Neural cell (in vitro differentiated cells): ENCODE measurements at regions not wholly inside any gene's neighbourhood (a gene's known extent, or its start where the extent isn't known, plus 50 kb on each side); places are given as distances from the start of the nearest gene placed in this dataset.

ENCODE experiments used
- EZH2 ChIP-seq: fragments of 200-600, 300-800 bp; shearing (Covaris generic), sonication (generic); IDR thresholded peaks from 2 replicates; pipeline ENCODE4 v1.6.1; 2014; ENCODE audit warnings: antibody characterized with exemption, low read length, borderline replicate concordance, mild to moderate bottlenecking; ENCODE audit not compliant: insufficient read depth, poor library complexity, severe bottlenecking
- MXI1 ChIP-seq: fragments of 450-650 bp; conservative IDR thresholded peaks from 2 replicates; pipeline ENCODE4 v1.6.1; 2014; ENCODE audit warnings: antibody characterized with exemption, mild to moderate bottlenecking; ENCODE audit not compliant: poor library complexity, severe bottlenecking
- POLR2AphosphoS5 ChIP-seq: IDR thresholded peaks from 2 replicates; pipeline ENCODE4 v1.6.1; 2012
- TF ChIP-seq, protein P1 (sequence below): fragments of 450-650 bp; IDR thresholded peaks from 2 replicates; pipeline ENCODE4 v1.5.1; 2014; ENCODE audit warnings: antibody characterized with exemption, mild to moderate bottlenecking, moderate library complexity; ENCODE audit not compliant: poor library complexity, severe bottlenecking
- TF ChIP-seq, protein P2 (sequence below): IDR thresholded peaks from 2 replicates; pipeline ENCODE4 v1.6.1; 2012; ENCODE audit warnings: borderline replicate concordance

DNA sequence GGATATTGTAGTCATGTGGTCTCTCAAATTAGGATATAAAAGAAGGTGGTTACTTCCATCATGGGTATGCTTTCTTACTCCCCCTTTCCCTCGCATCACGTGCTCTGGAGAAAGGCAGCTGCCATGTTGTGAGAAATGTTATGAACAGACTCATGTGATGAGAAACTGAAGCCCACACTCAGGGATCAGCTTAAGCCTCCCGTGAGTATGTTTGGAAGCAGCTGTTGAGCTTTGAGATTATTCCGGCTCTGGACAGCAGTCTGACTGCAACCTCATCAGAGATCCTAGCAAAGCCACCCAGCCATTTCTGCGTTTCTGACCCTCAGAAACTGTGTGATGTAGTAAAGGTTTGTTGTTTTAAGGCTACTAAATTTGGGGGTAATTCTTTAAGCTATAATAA is 700.1 kb downstream of the ADCYAP1 start:
- TF ChIP-seq POLR2AphosphoS5 (no peak), EZH2 (no peak), MXI1 (no peak)
- TF ChIP-seq, protein P1, sequence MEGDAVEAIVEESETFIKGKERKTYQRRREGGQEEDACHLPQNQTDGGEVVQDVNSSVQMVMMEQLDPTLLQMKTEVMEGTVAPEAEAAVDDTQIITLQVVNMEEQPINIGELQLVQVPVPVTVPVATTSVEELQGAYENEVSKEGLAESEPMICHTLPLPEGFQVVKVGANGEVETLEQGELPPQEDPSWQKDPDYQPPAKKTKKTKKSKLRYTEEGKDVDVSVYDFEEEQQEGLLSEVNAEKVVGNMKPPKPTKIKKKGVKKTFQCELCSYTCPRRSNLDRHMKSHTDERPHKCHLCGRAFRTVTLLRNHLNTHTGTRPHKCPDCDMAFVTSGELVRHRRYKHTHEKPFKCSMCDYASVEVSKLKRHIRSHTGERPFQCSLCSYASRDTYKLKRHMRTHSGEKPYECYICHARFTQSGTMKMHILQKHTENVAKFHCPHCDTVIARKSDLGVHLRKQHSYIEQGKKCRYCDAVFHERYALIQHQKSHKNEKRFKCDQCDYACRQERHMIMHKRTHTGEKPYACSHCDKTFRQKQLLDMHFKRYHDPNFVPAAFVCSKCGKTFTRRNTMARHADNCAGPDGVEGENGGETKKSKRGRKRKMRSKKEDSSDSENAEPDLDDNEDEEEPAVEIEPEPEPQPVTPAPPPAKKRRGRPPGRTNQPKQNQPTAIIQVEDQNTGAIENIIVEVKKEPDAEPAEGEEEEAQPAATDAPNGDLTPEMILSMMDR, result no peak
- TF ChIP-seq, protein P2, sequence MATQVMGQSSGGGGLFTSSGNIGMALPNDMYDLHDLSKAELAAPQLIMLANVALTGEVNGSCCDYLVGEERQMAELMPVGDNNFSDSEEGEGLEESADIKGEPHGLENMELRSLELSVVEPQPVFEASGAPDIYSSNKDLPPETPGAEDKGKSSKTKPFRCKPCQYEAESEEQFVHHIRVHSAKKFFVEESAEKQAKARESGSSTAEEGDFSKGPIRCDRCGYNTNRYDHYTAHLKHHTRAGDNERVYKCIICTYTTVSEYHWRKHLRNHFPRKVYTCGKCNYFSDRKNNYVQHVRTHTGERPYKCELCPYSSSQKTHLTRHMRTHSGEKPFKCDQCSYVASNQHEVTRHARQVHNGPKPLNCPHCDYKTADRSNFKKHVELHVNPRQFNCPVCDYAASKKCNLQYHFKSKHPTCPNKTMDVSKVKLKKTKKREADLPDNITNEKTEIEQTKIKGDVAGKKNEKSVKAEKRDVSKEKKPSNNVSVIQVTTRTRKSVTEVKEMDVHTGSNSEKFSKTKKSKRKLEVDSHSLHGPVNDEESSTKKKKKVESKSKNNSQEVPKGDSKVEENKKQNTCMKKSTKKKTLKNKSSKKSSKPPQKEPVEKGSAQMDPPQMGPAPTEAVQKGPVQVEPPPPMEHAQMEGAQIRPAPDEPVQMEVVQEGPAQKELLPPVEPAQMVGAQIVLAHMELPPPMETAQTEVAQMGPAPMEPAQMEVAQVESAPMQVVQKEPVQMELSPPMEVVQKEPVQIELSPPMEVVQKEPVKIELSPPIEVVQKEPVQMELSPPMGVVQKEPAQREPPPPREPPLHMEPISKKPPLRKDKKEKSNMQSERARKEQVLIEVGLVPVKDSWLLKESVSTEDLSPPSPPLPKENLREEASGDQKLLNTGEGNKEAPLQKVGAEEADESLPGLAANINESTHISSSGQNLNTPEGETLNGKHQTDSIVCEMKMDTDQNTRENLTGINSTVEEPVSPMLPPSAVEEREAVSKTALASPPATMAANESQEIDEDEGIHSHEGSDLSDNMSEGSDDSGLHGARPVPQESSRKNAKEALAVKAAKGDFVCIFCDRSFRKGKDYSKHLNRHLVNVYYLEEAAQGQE, result no peak
